ENCODE measurements at regions not wholly inside any gene's neighbourhood (a gene's known extent, or its start where the extent isn't known, plus 50 kb on each side); places are given as distances from the start of the nearest gene placed in this dataset.
A peak's percentile ranks its signal among the peaks of the same experiment; 100 is the strongest.

GRCh38 chr10:27369880-27370279 lies 129.3 kb upstream of the ACBD5 start:
- dilution Hi-C loops (cut with HindIII; ENCODE audit: low sequenced_read_pairs, unreplicated experiment) (no loop called here), in situ Hi-C loops (cut with MboI; ENCODE audit: low sequenced_read_pairs) (no loop called here), intact Hi-C loops (cut with micrococcal nuclease) (loop anchor here (2.0 to 10.0 kb wide), 4 partner anchors 215 to 1013 kb away; partner anchors contain the start of genes MASTL and YME1L1)
- WGBS, 2 experiments (ENCODE audit: extremely low coverage in 2 of 2, insufficient read length in 1 of 2), result no CpG with 5 or more reads among the region's 3 CpGs
- Histone ChIP-seq H2BK15ac (ENCODE audit: low read depth, low read length) (no peak overlapping the region), H2BK120ac (ENCODE audit: low read depth, low read length) (no peak overlapping the region), H4K91ac (ENCODE audit: insufficient read depth, low read depth, low read length) (no peak overlapping the region), H3K9ac (ENCODE audit: low read depth, low read length) (no peak overlapping the region), H3K23ac (ENCODE audit: low read depth, low read length) (no peak overlapping the region), H4K5ac (ENCODE audit: low read depth, low read length) (no peak overlapping the region), H3K18ac (ENCODE audit: low read depth, low read length) (no peak overlapping the region), H2BK5ac (ENCODE audit: low read depth, low read length, poor library complexity, severe bottlenecking) (no peak overlapping the region), H2AK9ac (replicated peaks; ENCODE audit: low read depth, low read length, poor library complexity) (no peak overlapping the region), H3K9me1 (ENCODE audit: insufficient read depth, low read length) (no peaks in the 10 kb centered on the region), H3K4me3 (ENCODE audit: insufficient read depth, low read depth, low read length) (no peak overlapping the region), H3K4ac (ENCODE audit: low read depth, low read length) (no peak overlapping the region), H4K20me1 (ENCODE audit: insufficient read depth, low read length) (no peaks in the 10 kb centered on the region), H2AFZ (replicated peaks; ENCODE audit: low read length, poor library complexity) (no peak overlapping the region), H3K27me3 (ENCODE audit: control insufficient read depth, insufficient read depth, low read length) (no peaks in the 10 kb centered on the region; the same call in 1 of the 2 replicates), H3K36me3 (ENCODE audit: control insufficient read depth, insufficient read depth, low read length) (no peaks in the 10 kb centered on the region), H3K4me2 (ENCODE audit: low read depth, low read length) (no peak overlapping the region), H4K8ac (ENCODE audit: low read depth in 2 of 2, low read length in 2 of 2) (no peak overlapping the region), H3K79me1 (ENCODE audit: low read depth in 1 of 2, low read length in 2 of 2) (no peaks in the 10 kb centered on the region), H3K4me1 (ENCODE audit: control insufficient read depth, insufficient read depth, low read length) (no peaks in the 10 kb centered on the region), H2BK20ac (ENCODE audit: low read depth, low read length) (no peak overlapping the region), H3K56ac (ENCODE audit: extremely low read depth, insufficient read depth, low read length) (no peak overlapping the region), H3K27ac (ENCODE audit: insufficient read depth, low read length) (no peak overlapping the region), H2AK5ac (ENCODE audit: low read depth, low read length) (no peak overlapping the region), H3K9me3 (ENCODE audit: control insufficient read depth, insufficient read depth, low read length) (no peaks in the 10 kb centered on the region), H3K14ac (replicated peaks; ENCODE audit: low read depth, low read length) (no peak overlapping the region)
- DNase-seq, result no peak
- TF ChIP-seq CTCF (conservative IDR thresholded peaks at IDR 0.05; ENCODE audit: low read depth, low read length), result 0 out of 2 replicates have a peak, but pooled peaks have one; percentile 29
- TF ChIP-seq BHLHE40 (IDR thresholded peaks at IDR 0.05; ENCODE audit: low read depth, low read length), result no peak
- 0 out of 2 replicates have a peak, but pooled peaks have one; percentile 10 for TF ChIP-seq SMC3 (IDR thresholded peaks at IDR 0.05; ENCODE audit: low read depth, low read length)
- TF ChIP-seq RAD21 (IDR thresholded peaks at IDR 0.05; ENCODE audit: low read length), result peak; percentile 24; the same call in 1 of the 2 replicates
- no TSS peak for BruUV-seq (replicated peaks)
- ATAC-seq (ENCODE audit: low read depth), result peak; percentile 37; the same call in 1 of the 2 replicates
- CTCF ChIA-PET, result interaction anchor here (0.6 to 1.1 kb wide), 8 partner anchors 9 to 1047 kb away, joined by 3 to 6 read pairs (median 3); no protein-coding TSS in a partner anchor
- POLR2A ChIA-PET (ENCODE audit: unreplicated experiment), result interaction anchor here (0.6 kb wide), 1 partner anchor 136 kb away, joined by 6 read pairs; no protein-coding TSS in a partner anchor
